ENCODE measurements at regions not wholly inside any gene's neighbourhood (a gene's known extent, or its start where the extent isn't known, plus 50 kb on each side); places are given as distances from the start of the nearest gene placed in this dataset.

GRCh38 chr5:18393565-18394442, 759.5 kb downstream of the TAF11L14 start (continued):
- TF ChIP-seq TFE3 (CRISPR knock-in tag; IDR thresholded peaks at IDR 0.05): peak; percentile 14; the same call in 1 of the 2 replicates
- no peak for TF ChIP-seq CHCHD3 (CRISPR knock-in tag; IDR thresholded peaks at IDR 0.05)
- no peak for TF ChIP-seq ZNF75A (CRISPR knock-in tag; IDR thresholded peaks at IDR 0.05)
- no peak for TF ChIP-seq ZNF263 (CRISPR knock-in tag; IDR thresholded peaks at IDR 0.05; ENCODE audit: borderline replicate concordance)
- TF ChIP-seq HNRNPH1 (optimal IDR thresholded peaks at IDR 0.05; ENCODE audit: low read depth, low read length): no peak
- peak; percentile 43; the same call in 1 of the 2 replicates for TF ChIP-seq REST (IDR thresholded peaks at IDR 0.05; ENCODE audit: borderline replicate concordance)
- no peak for TF ChIP-seq REST (CRISPR knock-in tag; IDR thresholded peaks at IDR 0.05; ENCODE audit: low read depth)
- peak; percentile 65; the same call in 1 of the 2 replicates for TF ChIP-seq STAG1 (CRISPR knock-in tag; IDR thresholded peaks at IDR 0.05; ENCODE audit: borderline replicate concordance)
- TF ChIP-seq ZBTB43 (CRISPR knock-in tag; IDR thresholded peaks at IDR 0.05): no peak
- no peak for TF ChIP-seq RBM39 (optimal IDR thresholded peaks at IDR 0.05; ENCODE audit: low read depth, low read length)
- TF ChIP-seq ZNF561 (CRISPR knock-in tag; conservative IDR thresholded peaks at IDR 0.05): no peak
- no peak for TF ChIP-seq NBN (IDR thresholded peaks at IDR 0.05; ENCODE audit: low read depth)
- no peak for TF ChIP-seq ZNF699 (CRISPR knock-in tag; IDR thresholded peaks at IDR 0.05; ENCODE audit: insufficient replicate concordance)
- TF ChIP-seq WHSC1 (IDR thresholded peaks at IDR 0.05; ENCODE audit: low read length): no peak
- TF ChIP-seq HMG20B (CRISPR knock-in tag; IDR thresholded peaks at IDR 0.05): no peak
- TF ChIP-seq GABPA (tag; conservative IDR thresholded peaks at IDR 0.05; ENCODE audit: low read depth): no peak
- TF ChIP-seq ZZZ3 (IDR thresholded peaks at IDR 0.05): no peak
- peak; percentile 41; the same call in 1 of the 2 replicates for TF ChIP-seq ZNF384 (IDR thresholded peaks at IDR 0.05; ENCODE audit: low read depth, low read length)
